GM06990 (cell line): ENCODE measurements at regions not wholly inside any gene's neighbourhood (a gene's known extent, or its start where the extent isn't known, plus 50 kb on each side); places are given as distances from the start of the nearest gene placed in this dataset.
A peak's percentile ranks its signal among the peaks of the same experiment; 100 is the strongest.

Source experiments
- DNase-seq: peaks from one replicate; pipeline ENCODE4 v3.0.0-alpha.2; 2011; ENCODE audit not compliant: insufficient read length; ENCODE audit errors: extremely low read depth
- H3K27me3 ChIP-seq: replicated peaks from 2 replicates; pipeline ENCODE4 v1.6.0; 2011; ENCODE audit warnings: low read length; ENCODE audit not compliant: control insufficient read depth, insufficient read depth
- H3K36me3 ChIP-seq: 2 replicates; pipeline ENCODE4 v1.5.1; 2011; ENCODE audit warnings: low read length; ENCODE audit not compliant: control insufficient read depth, insufficient read depth
- H3K4me3 ChIP-seq: replicated peaks from 2 replicates; pipeline ENCODE4 v1.5.1; 2011; ENCODE audit warnings: low read depth, mild to moderate bottlenecking, control low read depth, low read length
- TF ChIP-seq, protein P1 (sequence below): IDR thresholded peaks from 2 replicates; pipeline ENCODE4 v1.5.1; 2011; ENCODE audit warnings: low read length, control low read depth, mild to moderate bottlenecking, inconsistent platforms; ENCODE audit not compliant: insufficient read depth, poor library complexity, severe bottlenecking

GRCh38 chr11:15473954-15474837 lies 359.5 kb downstream of the INSC start:
- H3K36me3 ChIP-seq, result no peaks in the 10 kb centered on the region
- H3K27me3 ChIP-seq, result no peaks in the 10 kb centered on the region
- no peak overlapping the region for H3K4me3 ChIP-seq
- peak; percentile 37 for DNase-seq
- TF ChIP-seq, protein P1, sequence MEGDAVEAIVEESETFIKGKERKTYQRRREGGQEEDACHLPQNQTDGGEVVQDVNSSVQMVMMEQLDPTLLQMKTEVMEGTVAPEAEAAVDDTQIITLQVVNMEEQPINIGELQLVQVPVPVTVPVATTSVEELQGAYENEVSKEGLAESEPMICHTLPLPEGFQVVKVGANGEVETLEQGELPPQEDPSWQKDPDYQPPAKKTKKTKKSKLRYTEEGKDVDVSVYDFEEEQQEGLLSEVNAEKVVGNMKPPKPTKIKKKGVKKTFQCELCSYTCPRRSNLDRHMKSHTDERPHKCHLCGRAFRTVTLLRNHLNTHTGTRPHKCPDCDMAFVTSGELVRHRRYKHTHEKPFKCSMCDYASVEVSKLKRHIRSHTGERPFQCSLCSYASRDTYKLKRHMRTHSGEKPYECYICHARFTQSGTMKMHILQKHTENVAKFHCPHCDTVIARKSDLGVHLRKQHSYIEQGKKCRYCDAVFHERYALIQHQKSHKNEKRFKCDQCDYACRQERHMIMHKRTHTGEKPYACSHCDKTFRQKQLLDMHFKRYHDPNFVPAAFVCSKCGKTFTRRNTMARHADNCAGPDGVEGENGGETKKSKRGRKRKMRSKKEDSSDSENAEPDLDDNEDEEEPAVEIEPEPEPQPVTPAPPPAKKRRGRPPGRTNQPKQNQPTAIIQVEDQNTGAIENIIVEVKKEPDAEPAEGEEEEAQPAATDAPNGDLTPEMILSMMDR, result no peak

DNA sequence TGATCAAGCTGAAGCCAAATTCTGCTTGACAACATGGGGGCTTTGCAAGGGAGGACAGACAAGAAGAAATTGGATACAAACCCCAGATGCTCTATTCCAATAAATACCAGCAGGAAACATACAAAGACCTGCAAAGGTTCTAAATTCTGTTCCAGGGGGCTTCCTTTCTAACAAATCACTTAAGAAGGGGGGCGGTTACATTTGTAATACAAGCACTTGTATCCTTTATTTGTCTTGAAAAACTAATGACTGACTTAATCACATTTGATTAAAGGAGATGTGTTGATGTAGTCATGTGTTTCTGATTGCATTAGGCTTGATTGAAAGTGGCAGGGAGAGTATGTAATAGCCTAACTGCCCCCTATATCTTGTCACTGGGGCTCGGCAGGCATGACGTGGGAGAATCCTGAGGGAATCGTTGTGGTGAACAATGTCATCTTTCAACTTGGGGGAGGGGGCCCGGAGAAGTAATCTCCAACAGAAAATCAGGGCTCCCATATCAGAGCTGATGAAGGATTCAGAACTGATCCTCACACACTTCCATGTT lies 361.7 kb downstream of the INSC start:
- no peaks in the 10 kb centered on the region for H3K27me3 ChIP-seq

DNA sequence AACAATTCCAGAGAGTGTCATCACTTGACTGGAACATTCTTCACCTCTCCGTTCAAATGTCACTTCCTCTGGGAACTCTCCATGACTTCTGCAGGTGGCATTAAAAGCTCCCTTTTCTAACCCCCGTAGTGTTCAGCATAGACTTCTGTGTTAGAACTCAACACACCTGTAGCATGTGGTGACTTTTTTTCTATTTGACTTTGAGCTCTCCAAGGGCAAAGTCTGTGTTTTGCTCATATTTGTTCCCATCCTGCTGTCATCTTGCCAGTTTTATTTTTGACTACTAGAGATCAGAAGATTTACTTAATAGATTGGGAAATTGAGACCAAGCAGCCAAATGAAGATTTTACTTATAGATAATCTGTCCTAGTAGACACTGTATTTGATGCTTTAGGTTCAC lies 367.1 kb downstream of the INSC start:
- TF ChIP-seq, protein P1, result no peak
- H3K36me3 ChIP-seq, result no peaks in the 10 kb centered on the region
- H3K4me3 ChIP-seq, result no peak overlapping the region
- no peak for DNase-seq
- no peaks in the 10 kb centered on the region for H3K27me3 ChIP-seq

More for the DNA sequence above, 361.7 kb downstream of the INSC start:
- TF ChIP-seq, protein P1, result no peak
- H3K36me3 ChIP-seq, result no peaks in the 10 kb centered on the region
- no peak for DNase-seq
- H3K4me3 ChIP-seq, result no peak overlapping the region

DNA sequence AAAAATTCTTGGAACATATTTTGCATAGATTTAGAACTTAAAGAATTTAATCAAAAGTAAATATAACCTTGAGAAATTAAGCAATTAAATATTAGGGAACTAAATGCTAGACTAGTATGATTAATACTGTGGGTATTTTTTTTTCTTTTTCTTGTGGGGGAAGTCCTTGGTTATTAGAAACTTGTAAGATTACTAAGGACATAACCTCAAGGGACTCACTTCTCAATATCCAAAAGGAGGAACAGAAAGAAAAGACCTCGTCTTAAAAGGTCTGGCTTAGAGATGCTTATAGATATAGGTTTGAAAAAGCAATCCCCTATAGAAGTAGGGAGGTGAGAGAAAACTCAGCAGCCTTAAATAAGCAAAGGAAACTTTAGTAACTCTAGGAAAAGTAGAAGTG lies 368.5 kb downstream of the INSC start:
- Histone ChIP-seq H3K36me3 (no peaks in the 10 kb centered on the region), H3K27me3 (no peaks in the 10 kb centered on the region), H3K4me3 (no peak overlapping the region)
- TF ChIP-seq, protein P1, result no peak
- no peak for DNase-seq

GRCh38 chr11:15484398-15484797 lies 369.7 kb downstream of the INSC start:
- Histone ChIP-seq H3K4me3 (no peak overlapping the region), H3K27me3 (no peaks in the 10 kb centered on the region), H3K36me3 (no peaks in the 10 kb centered on the region)
- DNase-seq, result no peak
- TF ChIP-seq, protein P1, result no peak
